GM12872 (cell line): ENCODE measurements at regions not wholly inside any gene's neighbourhood (a gene's known extent, or its start where the extent isn't known, plus 50 kb on each side); places are given as distances from the start of the nearest gene placed in this dataset.

Source experiments
- CTCF ChIP-seq: IDR thresholded peaks from 3 replicates; pipeline ENCODE4 v1.5.1; 2011; ENCODE audit warnings: low read depth, mild to moderate bottlenecking, low read length, moderate library complexity; ENCODE audit not compliant: insufficient read depth

GRCh38 chr14:43855556-43855955 lies 651.5 kb downstream of the FSCB start:
- no peak for TF ChIP-seq CTCF

GRCh38 chr14:43853541-43853940 lies 653.5 kb downstream of the FSCB start:
- no peak for TF ChIP-seq CTCF

- TF ChIP-seq CTCF = no peak
Measured at GRCh38 chr14:43803076-43803689, 703.9 kb downstream of the FSCB start.

- no peak for TF ChIP-seq CTCF
Measured at GRCh38 chr14:43795600-43796228, 711.4 kb downstream of the FSCB start.

GRCh38 chr14:43793579-43793978 lies 713.5 kb downstream of the FSCB start:
- TF ChIP-seq CTCF = no peak

GRCh38 chr14:43792980-43793379 lies 714.1 kb downstream of the FSCB start:
- no peak for TF ChIP-seq CTCF

- TF ChIP-seq CTCF = no peak
Measured at GRCh38 chr14:43790681-43791080, 716.4 kb downstream of the FSCB start.

GRCh38 chr14:43789458-43789857 lies 717.6 kb downstream of the FSCB start:
- no peak for TF ChIP-seq CTCF
